WTC11 (cell line): ENCODE measurements at regions not wholly inside any gene's neighbourhood (a gene's known extent, or its start where the extent isn't known, plus 50 kb on each side); places are given as distances from the start of the nearest gene placed in this dataset.

ENCODE experiments used
- ATAC-seq: fragments of 200-7000 bp; cut with Tn5 transposase; 2 replicates; pipeline ENCODE4 v1.10.0; 2021; ENCODE audit warnings: mild to moderate bottlenecking, moderate library complexity
- CTCF ChIA-PET: fragments of 300-600 bp; sonication (Branson Sonifier 250); formaldehyde crosslinking; loops from one replicate; lab custom pipeline; 2021; ENCODE audit warnings: antibody characterized with exemption; lab: Charles Lee
- POLR2A ChIA-PET: fragments of 350-600 bp; sonication (Branson Sonifier 250); formaldehyde crosslinking; loops from one replicate; lab custom pipeline; 2021; ENCODE audit warnings: antibody characterized with exemption; lab: Charles Lee
- DNase-seq: peaks from one replicate; pipeline ENCODE4 v3.0.0; 2021; ENCODE audit warnings: low spot score
- H3K27ac Mint-ChIP-seq: 2 replicates; pipeline ENCODE4 v1.8.0; 2021; ENCODE audit warnings: mixed read lengths
- H3K27me3 Mint-ChIP-seq: 2 replicates; pipeline ENCODE4 v1.8.0; 2021; ENCODE audit warnings: low read depth, mild to moderate bottlenecking, moderate library complexity, mixed read lengths
- H3K36me3 Mint-ChIP-seq: 2 replicates; pipeline ENCODE4 v1.8.0; 2021; ENCODE audit warnings: mixed read lengths
- H3K4me1 Mint-ChIP-seq: 2 replicates; pipeline ENCODE4 v1.8.0; 2022; ENCODE audit warnings: mixed read lengths
- H3K4me3 Mint-ChIP-seq: 2 replicates; pipeline ENCODE4 v1.8.0; 2021; ENCODE audit warnings: mild to moderate bottlenecking, moderate library complexity, mixed read lengths
- H3K9me3 Mint-ChIP-seq: 2 replicates; pipeline ENCODE4 v1.8.0; 2021; ENCODE audit warnings: mixed read lengths
- ATF2 ChIP-seq: sonication (generic); formaldehyde crosslinking; IDR thresholded peaks from 2 replicates; pipeline ENCODE4 v1.8.1; 2022; ENCODE audit warnings: low read depth, missing genetic modification reagents, borderline replicate concordance
- CREB1 ChIP-seq: sonication (generic); formaldehyde crosslinking; IDR thresholded peaks from 2 replicates; pipeline ENCODE4 v1.8.0; 2023; ENCODE audit warnings: mild to moderate bottlenecking, missing genetic modification reagents
- E2F1 ChIP-seq: sonication (generic); formaldehyde crosslinking; IDR thresholded peaks from 2 replicates; pipeline ENCODE4 v1.8.0; 2022; ENCODE audit warnings: mild to moderate bottlenecking, missing genetic modification reagents
- ELF4 ChIP-seq: sonication (generic); formaldehyde crosslinking; IDR thresholded peaks from 2 replicates; pipeline ENCODE4 v1.8.1; 2022; ENCODE audit warnings: low read depth, mild to moderate bottlenecking, moderate library complexity, missing genetic modification reagents
- ERG ChIP-seq: fragments of 250-450 bp; sonication (Bioruptor Pico); IDR thresholded peaks from 2 replicates; pipeline ENCODE4 v1.8.0; 2021; ENCODE audit warnings: mild to moderate bottlenecking
- GABPB1 ChIP-seq: sonication (generic); formaldehyde crosslinking; IDR thresholded peaks from 2 replicates; pipeline ENCODE4 v1.8.1; 2023; ENCODE audit warnings: mild to moderate bottlenecking, missing genetic modification reagents
- IRF2 ChIP-seq: sonication (generic); formaldehyde crosslinking; IDR thresholded peaks from 2 replicates; pipeline ENCODE4 v1.8.0; 2022; ENCODE audit warnings: low read depth, missing genetic modification reagents, borderline replicate concordance
- MLX ChIP-seq: sonication (generic); formaldehyde crosslinking; IDR thresholded peaks from 2 replicates; pipeline ENCODE4 v1.8.1; 2023; ENCODE audit warnings: mild to moderate bottlenecking, missing genetic modification reagents, moderate library complexity
- NFATC4 ChIP-seq: fragments of 250-450 bp; sonication (Bioruptor Pico); IDR thresholded peaks from 2 replicates; pipeline ENCODE4 v1.9.0; 2021; ENCODE audit warnings: mild to moderate bottlenecking
- NFE2L1 ChIP-seq: sonication (generic); formaldehyde crosslinking; IDR thresholded peaks from 2 replicates; pipeline ENCODE4 v1.8.1; 2023; ENCODE audit warnings: missing genetic modification reagents
- NR3C1 ChIP-seq: sonication (generic); formaldehyde crosslinking; conservative IDR thresholded peaks from 2 replicates; pipeline ENCODE4 v1.8.1; 2023; ENCODE audit warnings: low read depth, mild to moderate bottlenecking, missing genetic modification reagents
- PRDM15 ChIP-seq: sonication (generic); formaldehyde crosslinking; IDR thresholded peaks from 2 replicates; pipeline ENCODE4 v1.8.0; 2022; ENCODE audit warnings: missing genetic modification reagents
- SP1 ChIP-seq: sonication (generic); formaldehyde crosslinking; conservative IDR thresholded peaks from 2 replicates; pipeline ENCODE4 v1.8.1; 2022; ENCODE audit warnings: missing genetic modification reagents
- TEAD1 ChIP-seq: sonication (generic); formaldehyde crosslinking; IDR thresholded peaks from 2 replicates; pipeline ENCODE4 v1.8.0; 2022; ENCODE audit warnings: mild to moderate bottlenecking, missing genetic modification reagents
- TEAD4 ChIP-seq: sonication (generic); formaldehyde crosslinking; IDR thresholded peaks from 2 replicates; pipeline ENCODE4 v1.8.0; 2022; ENCODE audit warnings: mild to moderate bottlenecking, missing genetic modification reagents
- ZMAT4 ChIP-seq: fragments of 250-450 bp; sonication (Bioruptor Pico); IDR thresholded peaks from 2 replicates; pipeline ENCODE4 v1.9.0; 2021; ENCODE audit warnings: mild to moderate bottlenecking
- ZNF281 ChIP-seq: sonication (generic); formaldehyde crosslinking; IDR thresholded peaks from 2 replicates; pipeline ENCODE4 v1.8.0; 2023; ENCODE audit warnings: mild to moderate bottlenecking, missing genetic modification reagents
- ZNF317 ChIP-seq: sonication (generic); formaldehyde crosslinking; IDR thresholded peaks from 2 replicates; pipeline ENCODE4 v1.8.1; 2023; ENCODE audit warnings: low read depth, mild to moderate bottlenecking, moderate library complexity, missing genetic modification reagents, borderline replicate concordance
- ZNF423 ChIP-seq: fragments of 250-450 bp; sonication (Bioruptor Pico); IDR thresholded peaks from 2 replicates; pipeline ENCODE4 v2.1.2; 2022; ENCODE audit warnings: mild to moderate bottlenecking, moderate library complexity
- ZNF512 ChIP-seq: sonication (generic); formaldehyde crosslinking; IDR thresholded peaks from 2 replicates; pipeline ENCODE4 v1.8.1; 2022; ENCODE audit warnings: missing genetic modification reagents, borderline replicate concordance

GRCh38 chr10:129339191-129339590 is 127.8 kb upstream of the MGMT start (continued):
- TF ChIP-seq ZNF281 (CRISPR knock-in tag) = no peak
- TF ChIP-seq TEAD1 (CRISPR knock-in tag) = no peak
- no peak for TF ChIP-seq NFE2L1

- H3K9me3 Mint-ChIP-seq = no peaks in the 10 kb centered on the region
- DNase-seq = no peak
- no peaks in the 10 kb centered on the region for H3K36me3 Mint-ChIP-seq
- H3K27ac Mint-ChIP-seq = no peak overlapping the region
- ChIA-PET POLR2A (no interaction called here), CTCF (no interaction called here)
- no peaks in the 10 kb centered on the region for H3K4me1 Mint-ChIP-seq
- TF ChIP-seq MLX (CRISPR knock-in tag) (no peak), SP1 (no peak), ZNF317 (CRISPR knock-in tag) (no peak), ERG (CRISPR knock-in tag) (no peak), ELF4 (CRISPR knock-in tag) (no peak), ZNF423 (CRISPR knock-in tag) (no peak), IRF2 (CRISPR knock-in tag) (no peak), TEAD4 (CRISPR knock-in tag) (no peak), NR3C1 (CRISPR knock-in tag) (no peak), E2F1 (CRISPR knock-in tag) (no peak), GABPB1 (CRISPR knock-in tag) (no peak), CREB1 (no peak), NFATC4 (no peak), NFE2L1 (no peak), ZNF512 (CRISPR knock-in tag) (no peak), PRDM15 (CRISPR knock-in tag) (no peak), ZMAT4 (CRISPR knock-in tag) (no peak), ATF2 (no peak)
- no peaks in the 10 kb centered on the region for H3K27me3 Mint-ChIP-seq
- no peak for ATAC-seq
- H3K4me3 Mint-ChIP-seq = no peak overlapping the region
Measured at GRCh38 chr10:129339841-129340240, 127.2 kb upstream of the MGMT start.
